Karpas-422 (cell line): ENCODE measurements at regions not wholly inside any gene's neighbourhood (a gene's known extent, or its start where the extent isn't known, plus 50 kb on each side); places are given as distances from the start of the nearest gene placed in this dataset.

Experiments used
- DNase-seq: peaks from one replicate; pipeline ENCODE4 v3.0.0-alpha.2; 2015
- H2AFZ ChIP-seq: fragments of 200-600 bp; sonication (generic); 2 replicates; pipeline ENCODE4 v1.6.1; 2014; ENCODE audit warnings: antibody characterized with exemption, low read length, mixed read lengths
- H3K27ac ChIP-seq: fragments of 200-600 bp; sonication (generic); 2 replicates; pipeline ENCODE4 v1.5.1; 2014; ENCODE audit warnings: mild to moderate bottlenecking, low read length, moderate library complexity
- H3K27me3 ChIP-seq: fragments of 200-600 bp; sonication (generic); 2 replicates; pipeline ENCODE4 v1.6.1; 2014; ENCODE audit warnings: low read length, mixed read lengths
- H3K36me3 ChIP-seq: fragments of 200-600 bp; sonication (generic); 2 replicates; pipeline ENCODE4 v1.6.1; 2014; ENCODE audit warnings: low read length, mixed read lengths; ENCODE audit not compliant: insufficient read depth
- H3K4me1 ChIP-seq: fragments of 200-600 bp; sonication (generic); 2 replicates; pipeline ENCODE4 v1.6.1; 2014; ENCODE audit warnings: mild to moderate bottlenecking, low read length, mixed read lengths
- H3K4me2 ChIP-seq: fragments of 200-600 bp; sonication (generic); 2 replicates; pipeline ENCODE4 v1.6.1; 2014; ENCODE audit warnings: low read length, low read depth, mild to moderate bottlenecking; ENCODE audit not compliant: poor library complexity, severe bottlenecking
- H3K4me3 ChIP-seq: fragments of 200-600 bp; sonication (generic); 2 replicates; pipeline ENCODE4 v1.5.1; 2014; ENCODE audit warnings: mild to moderate bottlenecking, antibody characterized with exemption, low read length, mixed read lengths
- H3K79me2 ChIP-seq: fragments of 200-600 bp; sonication (generic); 2 replicates; pipeline ENCODE4 v1.6.1; 2014; ENCODE audit warnings: mild to moderate bottlenecking, low read length, mixed read lengths
- H3K9ac ChIP-seq: fragments of 200-600 bp; sonication (generic); 2 replicates; pipeline ENCODE4 v1.6.0; 2014; ENCODE audit warnings: low read length
- H3K9me2 ChIP-seq: fragments of 200-600 bp; sonication (generic), shearing (Covaris generic); replicated peaks from 2 replicates; pipeline ENCODE4 v1.6.0; 2014; ENCODE audit warnings: mild to moderate bottlenecking, low read length, moderate library complexity; ENCODE audit not compliant: insufficient read depth
- H3K9me3 ChIP-seq: fragments of 300-700, 200-600 bp; sonication (generic); 2 replicates; pipeline ENCODE4 v1.6.1; 2014; ENCODE audit warnings: low read length, mixed read lengths
- H4K20me1 ChIP-seq: fragments of 200-600 bp; sonication (generic); 2 replicates; pipeline ENCODE4 v1.6.1; 2014; ENCODE audit warnings: mild to moderate bottlenecking, antibody characterized with exemption, low read length, low read depth; ENCODE audit not compliant: insufficient read depth

GRCh38 chr4:14701896-14702295, 300.4 kb upstream of the CPEB2 start:
- Histone ChIP-seq H3K4me3 (no peak overlapping the region), H3K36me3 (no peaks in the 10 kb centered on the region), H3K4me1 (no peaks in the 10 kb centered on the region), H3K9me3 (no peaks in the 10 kb centered on the region), H2AFZ (no peak overlapping the region), H3K79me2 (no peaks in the 10 kb centered on the region), H3K4me2 (no peak overlapping the region), H4K20me1 (no peaks in the 10 kb centered on the region), H3K27me3 (no peaks in the 10 kb centered on the region), H3K27ac (no peak overlapping the region), H3K9ac (no peak overlapping the region), H3K9me2 (no peaks in the 10 kb centered on the region)
- DNase-seq: no peak

GRCh38 chr4:14708574-14708973, 293.7 kb upstream of the CPEB2 start:
- Histone ChIP-seq H3K9me3 (no peaks in the 10 kb centered on the region), H3K27ac (no peak overlapping the region)

GRCh38 chr4:14711259-14711658, 291.0 kb upstream of the CPEB2 start:
- Histone ChIP-seq H3K27ac (no peak overlapping the region), H3K4me2 (no peak overlapping the region)

More at GRCh38 chr4:14708574-14708973, 293.7 kb upstream of the CPEB2 start:
- DNase-seq: no peak
- no peaks in the 10 kb centered on the region for H3K4me1 ChIP-seq
- no peak overlapping the region for H3K4me3 ChIP-seq
- H3K79me2 ChIP-seq: no peaks in the 10 kb centered on the region
- no peak overlapping the region for H3K9ac ChIP-seq
- H4K20me1 ChIP-seq: no peaks in the 10 kb centered on the region
- H3K9me2 ChIP-seq: no peaks in the 10 kb centered on the region
- H3K4me2 ChIP-seq: no peak overlapping the region
- no peak overlapping the region for H2AFZ ChIP-seq
- no peaks in the 10 kb centered on the region for H3K27me3 ChIP-seq
- H3K36me3 ChIP-seq: no peaks in the 10 kb centered on the region

GRCh38 chr4:14716691-14717090, 285.6 kb upstream of the CPEB2 start:
- Histone ChIP-seq H3K9me2 (no peaks in the 10 kb centered on the region), H3K36me3 (no peaks in the 10 kb centered on the region), H3K79me2 (no peaks in the 10 kb centered on the region), H3K4me2 (no peak overlapping the region), H3K4me1 (no peaks in the 10 kb centered on the region), H3K9ac (no peak overlapping the region), H3K9me3 (no peaks in the 10 kb centered on the region), H3K27ac (no peak overlapping the region), H4K20me1 (no peaks in the 10 kb centered on the region), H2AFZ (no peak overlapping the region), H3K4me3 (no peak overlapping the region), H3K27me3 (no peaks in the 10 kb centered on the region)
- no peak for DNase-seq

More at GRCh38 chr4:14711259-14711658, 291.0 kb upstream of the CPEB2 start:
- no peaks in the 10 kb centered on the region for H3K4me1 ChIP-seq
- H3K4me3 ChIP-seq: no peak overlapping the region
- no peaks in the 10 kb centered on the region for H3K9me3 ChIP-seq
- H3K36me3 ChIP-seq: no peaks in the 10 kb centered on the region
- H3K27me3 ChIP-seq: no peaks in the 10 kb centered on the region
- H2AFZ ChIP-seq: no peak overlapping the region
- no peaks in the 10 kb centered on the region for H4K20me1 ChIP-seq
- H3K79me2 ChIP-seq: no peaks in the 10 kb centered on the region
- no peaks in the 10 kb centered on the region for H3K9me2 ChIP-seq
- H3K9ac ChIP-seq: no peak overlapping the region
- DNase-seq: no peak

- Histone ChIP-seq H3K4me2 (no peak overlapping the region), H3K9ac (no peak overlapping the region), H3K36me3 (no peaks in the 10 kb centered on the region), H3K9me3 (no peaks in the 10 kb centered on the region), H3K9me2 (no peaks in the 10 kb centered on the region), H3K4me1 (no peaks in the 10 kb centered on the region), H3K27me3 (no peaks in the 10 kb centered on the region), H2AFZ (no peak overlapping the region), H3K27ac (no peak overlapping the region), H3K79me2 (no peaks in the 10 kb centered on the region), H4K20me1 (no peaks in the 10 kb centered on the region), H3K4me3 (no peak overlapping the region)
- no peak for DNase-seq
Measured at GRCh38 chr4:14719053-14719452, 283.2 kb upstream of the CPEB2 start.

- Histone ChIP-seq H3K9ac (no peak overlapping the region), H2AFZ (no peak overlapping the region), H3K4me1 (no peaks in the 10 kb centered on the region), H3K79me2 (no peaks in the 10 kb centered on the region), H3K4me3 (no peak overlapping the region), H3K9me3 (no peaks in the 10 kb centered on the region), H3K9me2 (no peaks in the 10 kb centered on the region), H3K4me2 (no peak overlapping the region), H3K36me3 (no peaks in the 10 kb centered on the region), H3K27ac (no peak overlapping the region), H4K20me1 (no peaks in the 10 kb centered on the region), H3K27me3 (no peaks in the 10 kb centered on the region)
- no peak for DNase-seq
Measured at GRCh38 chr4:14726441-14726840, 275.8 kb upstream of the CPEB2 start.

- H3K4me3 ChIP-seq: no peak overlapping the region
- no peak overlapping the region for H2AFZ ChIP-seq
- H4K20me1 ChIP-seq: no peaks in the 10 kb centered on the region
- no peak overlapping the region for H3K4me2 ChIP-seq
- no peak for DNase-seq
- no peaks in the 10 kb centered on the region for H3K36me3 ChIP-seq
- no peak overlapping the region for H3K27ac ChIP-seq
- H3K27me3 ChIP-seq: no peaks in the 10 kb centered on the region
- no peaks in the 10 kb centered on the region for H3K4me1 ChIP-seq
- H3K9me2 ChIP-seq: no peaks in the 10 kb centered on the region
- H3K9me3 ChIP-seq: no peaks in the 10 kb centered on the region
- no peak overlapping the region for H3K9ac ChIP-seq
- H3K79me2 ChIP-seq: no peaks in the 10 kb centered on the region
Measured at GRCh38 chr4:14726877-14727361, 275.4 kb upstream of the CPEB2 start.

- no peak overlapping the region for H2AFZ ChIP-seq
- H3K27me3 ChIP-seq: no peaks in the 10 kb centered on the region
- H3K36me3 ChIP-seq: no peaks in the 10 kb centered on the region
- no peak overlapping the region for H3K27ac ChIP-seq
- DNase-seq: no peak
- no peak overlapping the region for H3K9ac ChIP-seq
- no peaks in the 10 kb centered on the region for H3K9me3 ChIP-seq
- H3K9me2 ChIP-seq: no peaks in the 10 kb centered on the region; the same call in 1 of the 2 replicates
- H3K4me2 ChIP-seq: no peak overlapping the region
- H3K79me2 ChIP-seq: no peaks in the 10 kb centered on the region
- H3K4me3 ChIP-seq: no peak overlapping the region
- no peaks in the 10 kb centered on the region for H4K20me1 ChIP-seq
- H3K4me1 ChIP-seq: no peaks in the 10 kb centered on the region
Measured at GRCh38 chr4:14729282-14730000, 272.8 kb upstream of the CPEB2 start.
